Prostate gland (tissue), 2 donors: ENCODE measurements at regions not wholly inside any gene's neighbourhood (a gene's known extent, or its start where the extent isn't known, plus 50 kb on each side); places are given as distances from the start of the nearest gene placed in this dataset.

Experiments used
- DNase-seq: peaks from one replicate; pipeline ENCODE4 v3.0.0-alpha.2; 2019; ENCODE audit warnings: low spot score
- H3K27ac ChIP-seq, 2 donors: fragments of 200-600 bp; sonication (generic); 2 replicates each; pipeline ENCODE4 v1.5.1; 2017 to 2019
- H3K27me3 ChIP-seq: fragments of 200-600 bp; sonication (generic); replicated peaks from 2 replicates; pipeline ENCODE4 v1.5.1; 2019; ENCODE audit not compliant: insufficient read depth
- H3K36me3 ChIP-seq, 2 donors: fragments of 200-600 bp; sonication (generic); 1 replicate in 1 of 2; 2 replicates in 1 of 2; pipeline versions ENCODE4 v1.5.1 to v1.8.1; 2017 to 2019
- H3K4me1 ChIP-seq: fragments of 200-600 bp; sonication (generic); replicated peaks from 2 replicates; pipeline ENCODE4 v1.5.1; 2019
- H3K4me3 ChIP-seq, 2 donors: fragments of 200-600 bp; sonication (generic); 2 replicates each; pipeline ENCODE4 v1.5.1; 2017 to 2019
- H3K9me3 ChIP-seq: fragments of 200-600 bp; sonication (generic); 2 replicates; pipeline ENCODE4 v1.5.1; 2017
- POLR2A ChIP-seq: fragments of 450-650 bp; IDR thresholded peaks from one replicate; pipeline ENCODE4 v1.6.1; 2016; ENCODE audit warnings: antibody characterized with exemption, mild to moderate bottlenecking
- POLR2AphosphoS5 ChIP-seq: sonication (generic); formaldehyde crosslinking; IDR thresholded peaks from one replicate; pipeline ENCODE4 v1.6.1; 2017; ENCODE audit warnings: antibody characterized with exemption
- WGBS: methylation state at CpG from one replicate; pipeline ENCODE4 v1.1.5; 2018; 5-methylcytosine and 5-hydroxymethylcytosine counted together
- intact Hi-C: fragments of 100-400 bp; cut with DNase I; formaldehyde crosslinking; loops from one replicate; pipeline ENCODE4 v1.14.2; 2022
- TF ChIP-seq, protein P1 (sequence below), 4 experiments: fragments of 200-600 bp in 2 of 4; fragments of 450-650 bp in 2 of 4; sonication (generic) in 2 of 4; IDR thresholded peaks; 1 replicate in 3 of 4; 2 replicates in 1 of 4; pipeline ENCODE4 v1.5.1; 2016 to 2019; ENCODE audit warnings: antibody characterized with exemption in 4 of 4, mild to moderate bottlenecking in 2 of 4, moderate library complexity in 2 of 4

DNA sequence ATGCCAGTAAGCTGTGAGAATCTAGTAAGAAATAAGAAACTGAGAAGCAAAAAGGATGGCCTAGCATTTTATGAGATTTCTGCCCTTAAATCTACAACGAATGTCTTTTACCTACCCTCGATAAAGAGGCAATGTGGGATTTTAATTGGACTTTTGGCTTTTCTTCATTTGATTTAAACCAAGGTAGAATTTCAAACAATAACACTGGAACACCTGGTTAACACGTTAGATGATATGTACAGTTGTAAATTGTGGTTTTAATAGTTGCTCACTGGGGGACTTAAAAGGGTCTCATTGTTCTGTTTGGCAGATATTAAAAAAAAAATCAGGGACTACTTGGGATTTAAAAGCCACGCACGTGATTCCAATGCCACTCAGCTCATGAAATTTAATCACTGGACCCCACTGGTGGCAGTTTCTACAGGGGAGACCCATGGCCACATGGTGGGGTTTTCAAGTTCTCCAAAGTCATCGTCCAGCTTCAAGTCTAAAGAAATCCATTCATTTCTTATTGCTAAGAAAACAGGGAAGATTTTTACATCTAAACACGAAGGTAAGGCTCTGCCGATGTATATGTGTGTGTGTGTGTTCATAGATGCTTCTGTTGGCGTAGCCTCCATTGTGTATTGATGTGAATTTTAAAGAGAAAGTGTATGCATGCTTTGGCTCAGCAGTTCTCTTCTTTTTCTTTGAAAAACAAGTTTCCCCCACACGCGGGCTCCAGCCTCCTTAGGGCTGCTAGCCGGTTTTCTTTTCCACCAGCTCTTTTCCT lies 588.6 kb upstream of the MKI67 start:
- Histone ChIP-seq H3K27me3 (no peaks in the 10 kb centered on the region), H3K9me3 (no peaks in the 10 kb centered on the region), H3K4me3 (no peak overlapping the region), H3K4me1 (no peaks in the 10 kb centered on the region), H3K27ac (no peak overlapping the region), H3K36me3 (no peaks in the 10 kb centered on the region)
- DNase-seq: no peak
- WGBS: 56% methylated on average over 12 of the region's 12 CpGs
- intact Hi-C loops: no loop called here
- no peak for TF ChIP-seq POLR2AphosphoS5
- no peak for TF ChIP-seq POLR2A
- TF ChIP-seq, protein P1, sequence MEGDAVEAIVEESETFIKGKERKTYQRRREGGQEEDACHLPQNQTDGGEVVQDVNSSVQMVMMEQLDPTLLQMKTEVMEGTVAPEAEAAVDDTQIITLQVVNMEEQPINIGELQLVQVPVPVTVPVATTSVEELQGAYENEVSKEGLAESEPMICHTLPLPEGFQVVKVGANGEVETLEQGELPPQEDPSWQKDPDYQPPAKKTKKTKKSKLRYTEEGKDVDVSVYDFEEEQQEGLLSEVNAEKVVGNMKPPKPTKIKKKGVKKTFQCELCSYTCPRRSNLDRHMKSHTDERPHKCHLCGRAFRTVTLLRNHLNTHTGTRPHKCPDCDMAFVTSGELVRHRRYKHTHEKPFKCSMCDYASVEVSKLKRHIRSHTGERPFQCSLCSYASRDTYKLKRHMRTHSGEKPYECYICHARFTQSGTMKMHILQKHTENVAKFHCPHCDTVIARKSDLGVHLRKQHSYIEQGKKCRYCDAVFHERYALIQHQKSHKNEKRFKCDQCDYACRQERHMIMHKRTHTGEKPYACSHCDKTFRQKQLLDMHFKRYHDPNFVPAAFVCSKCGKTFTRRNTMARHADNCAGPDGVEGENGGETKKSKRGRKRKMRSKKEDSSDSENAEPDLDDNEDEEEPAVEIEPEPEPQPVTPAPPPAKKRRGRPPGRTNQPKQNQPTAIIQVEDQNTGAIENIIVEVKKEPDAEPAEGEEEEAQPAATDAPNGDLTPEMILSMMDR (IDR thresholded peaks at IDR 0.05): no peak

DNA sequence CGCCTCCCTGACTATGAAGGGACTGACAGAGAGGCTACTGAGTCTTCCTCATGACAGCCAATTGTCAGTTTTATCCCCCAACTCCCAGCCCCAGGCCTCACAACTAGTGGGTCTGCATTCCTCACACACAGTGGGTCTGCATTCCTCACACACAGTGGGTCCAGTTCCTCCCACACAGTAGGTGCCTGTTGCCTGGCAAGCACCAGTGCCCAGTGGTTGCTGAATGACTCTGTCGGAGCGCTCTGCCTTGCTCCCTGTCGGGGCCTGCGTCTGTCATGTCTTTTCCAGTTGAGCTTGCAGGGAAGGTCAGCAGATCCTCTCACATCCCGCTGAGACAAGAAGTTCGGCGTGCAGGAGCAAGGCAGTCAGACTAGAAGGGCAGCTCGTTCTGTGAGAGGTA lies 590.0 kb upstream of the MKI67 start:
- H3K27me3 ChIP-seq: no peaks in the 10 kb centered on the region
- H3K27ac ChIP-seq: no peak overlapping the region
- no peaks in the 10 kb centered on the region for H3K4me1 ChIP-seq
- H3K36me3 ChIP-seq: no peaks in the 10 kb centered on the region
- 85% methylated on average over 8 of the region's 9 CpGs for WGBS
- intact Hi-C loops: no loop called here
- no peak overlapping the region for H3K4me3 ChIP-seq
- no peak for TF ChIP-seq POLR2A
- no peak for TF ChIP-seq POLR2AphosphoS5
- H3K9me3 ChIP-seq: no peaks in the 10 kb centered on the region
- no peak for DNase-seq

DNA sequence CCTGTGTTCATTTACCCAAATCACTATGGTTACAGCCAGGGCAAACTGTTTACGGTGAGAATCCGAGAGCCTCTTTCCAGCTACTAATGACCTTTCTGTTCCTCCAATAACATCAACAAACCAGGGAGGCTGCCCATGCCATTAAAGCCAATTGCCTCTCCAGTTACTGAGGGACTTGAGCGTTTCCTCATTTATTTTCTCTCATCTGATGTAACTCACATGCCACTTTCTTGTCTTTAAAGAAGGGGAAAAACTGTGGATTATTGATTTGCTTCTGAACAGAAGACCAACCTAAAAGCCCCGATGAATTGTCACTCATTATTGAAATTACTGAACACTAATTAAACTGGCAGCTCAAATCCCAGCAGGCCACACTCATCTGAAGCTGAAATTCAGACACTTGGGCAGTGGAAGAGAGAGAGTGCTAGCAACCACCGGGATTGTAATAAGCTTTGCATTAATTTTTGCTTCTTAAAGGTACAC lies 595.8 kb upstream of the MKI67 start:
- Histone ChIP-seq H3K9me3 (no peaks in the 10 kb centered on the region), H3K27me3 (no peaks in the 10 kb centered on the region), H3K4me3 (no peak overlapping the region), H3K4me1 (no peaks in the 10 kb centered on the region), H3K36me3 (no peaks in the 10 kb centered on the region), H3K27ac (no peak overlapping the region)
- 53% methylated on average over 5 of the region's 5 CpGs for WGBS
- DNase-seq: no peak
- intact Hi-C loops: no loop called here
- TF ChIP-seq POLR2AphosphoS5 (no peak), POLR2A (no peak)
- TF ChIP-seq, protein P1 (IDR thresholded peaks at IDR 0.05): no peak

DNA sequence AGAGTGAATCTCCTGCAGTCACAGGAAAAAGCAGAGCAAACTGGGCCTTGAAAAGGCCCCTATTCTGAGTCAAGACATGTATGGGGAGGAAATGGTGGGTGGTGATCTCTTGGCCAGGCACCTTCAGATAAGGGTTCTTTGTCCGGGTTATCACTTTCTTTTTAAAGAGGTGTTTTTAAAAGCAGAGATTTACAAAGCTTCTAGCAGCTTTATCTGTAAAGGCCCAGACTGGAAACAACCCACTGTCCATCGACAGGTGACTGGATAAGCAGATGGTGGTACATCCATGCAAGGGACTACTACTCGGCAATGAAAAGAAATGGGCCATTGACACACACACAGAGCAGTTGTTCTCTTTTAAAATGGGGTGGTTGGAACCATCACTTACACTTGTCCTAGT lies 596.7 kb upstream of the MKI67 start:
- Histone ChIP-seq H3K9me3 (no peaks in the 10 kb centered on the region), H3K27ac (no peak overlapping the region), H3K27me3 (no peaks in the 10 kb centered on the region), H3K36me3 (no peaks in the 10 kb centered on the region), H3K4me1 (no peaks in the 10 kb centered on the region), H3K4me3 (no peak overlapping the region)
- no peak for TF ChIP-seq POLR2AphosphoS5
- no peak for TF ChIP-seq POLR2A
- TF ChIP-seq, protein P1 (IDR thresholded peaks at IDR 0.05): no peak
- intact Hi-C loops: no loop called here
- WGBS: 100% methylated on average over 3 of the region's 3 CpGs
- DNase-seq: no peak

DNA sequence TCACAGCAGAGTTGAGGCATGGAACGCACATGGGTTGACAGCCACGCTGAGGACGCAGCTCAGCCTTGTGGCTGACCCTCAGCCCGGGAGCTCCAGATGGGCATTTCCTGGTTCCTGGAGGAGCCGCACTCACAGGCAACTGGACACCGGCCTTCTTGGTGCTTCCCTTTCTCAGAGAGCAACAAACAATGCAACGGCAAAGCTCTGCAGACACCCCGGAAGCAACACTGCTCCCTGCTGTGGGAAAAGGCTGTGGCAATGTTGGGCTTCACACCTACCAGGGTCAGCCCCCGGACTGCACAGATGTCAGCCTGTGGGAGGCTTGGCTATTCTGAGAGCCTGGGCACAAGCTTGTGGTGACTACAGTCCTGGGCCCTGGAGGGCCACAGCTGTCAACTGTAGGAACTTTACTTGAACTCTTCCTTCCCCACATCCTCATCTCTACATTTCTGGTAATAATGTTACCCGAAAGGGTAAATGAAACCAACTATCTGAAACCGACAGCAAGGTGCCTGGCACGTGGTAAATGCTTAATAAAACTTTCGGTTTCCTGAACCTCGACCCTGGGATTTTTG lies 597.5 kb upstream of the MKI67 start:
- Histone ChIP-seq H3K4me3 (no peak overlapping the region), H3K27me3 (no peaks in the 10 kb centered on the region), H3K9me3 (no peaks in the 10 kb centered on the region), H3K4me1 (no peaks in the 10 kb centered on the region), H3K27ac (no peak overlapping the region), H3K36me3 (no peaks in the 10 kb centered on the region)
- 86% methylated on average over 14 of the region's 14 CpGs for WGBS
- intact Hi-C loops: no loop called here
- TF ChIP-seq, protein P1 (IDR thresholded peaks at IDR 0.05): no peak
- TF ChIP-seq POLR2AphosphoS5: no peak
- no peak for TF ChIP-seq POLR2A
- DNase-seq: no peak
